Smooth muscle cell (in vitro differentiated cells): ENCODE measurements at regions not wholly inside any gene's neighbourhood (a gene's known extent, or its start where the extent isn't known, plus 50 kb on each side); places are given as distances from the start of the nearest gene placed in this dataset.

Source experiments
- DNase-seq: peaks from one replicate; lab custom pipeline; 2025; ENCODE audit not compliant: unreplicated experiment; lab: John Stamatoyannopoulos, UW
- H2AFZ ChIP-seq: fragments of 200-600 bp; sonication (generic); 2 replicates; pipeline ENCODE4 v1.6.0; 2016; ENCODE audit warnings: antibody characterized with exemption, low read depth, mild to moderate bottlenecking
- H3F3A ChIP-seq: fragments of 200-600 bp; sonication (generic); 2 replicates; pipeline ENCODE4 v1.6.0; 2017; ENCODE audit warnings: antibody characterized with exemption, low read depth
- H3K27ac ChIP-seq: fragments of 200-600 bp; sonication (generic); 2 replicates; pipeline ENCODE4 v1.5.1; 2016; ENCODE audit warnings: low read depth, mild to moderate bottlenecking
- H3K27me3 ChIP-seq: fragments of 200-600 bp; sonication (generic); 2 replicates; pipeline ENCODE4 v1.6.1; 2016; ENCODE audit warnings: low read depth, mild to moderate bottlenecking
- H3K36me3 ChIP-seq: fragments of 200-600 bp; sonication (generic); 2 replicates; pipeline ENCODE4 v1.5.1; 2016; ENCODE audit warnings: low read depth
- H3K4me1 ChIP-seq: fragments of 200-600 bp; sonication (generic); 2 replicates; pipeline ENCODE4 v1.5.1; 2016; ENCODE audit warnings: low read depth
- H3K4me2 ChIP-seq: fragments of 200-600 bp; sonication (generic); 2 replicates; pipeline ENCODE4 v1.6.0; 2016; ENCODE audit warnings: mild to moderate bottlenecking
- H3K4me3 ChIP-seq: fragments of 200-600 bp; sonication (generic); 2 replicates; pipeline ENCODE4 v1.5.1; 2016; ENCODE audit warnings: mild to moderate bottlenecking
- H3K79me2 ChIP-seq: fragments of 200-600 bp; sonication (generic); 2 replicates; pipeline ENCODE4 v1.6.0; 2016; ENCODE audit warnings: low read depth, mild to moderate bottlenecking
- H3K9ac ChIP-seq: fragments of 200-600 bp; sonication (generic); 2 replicates; pipeline ENCODE4 v1.6.0; 2016; ENCODE audit warnings: low read depth
- H3K9me3 ChIP-seq: fragments of 200-600 bp; sonication (generic); replicated peaks from 2 replicates; pipeline ENCODE4 v1.5.1; 2016; ENCODE audit warnings: low read depth
- H4K20me1 ChIP-seq: fragments of 200-600 bp; sonication (generic); 2 replicates; pipeline ENCODE4 v1.6.0; 2016; ENCODE audit warnings: low read depth
- CTCF ChIP-seq: fragments of 200-600 bp; sonication (generic); IDR thresholded peaks from 2 replicates; pipeline ENCODE4 v1.5.1; 2017; ENCODE audit warnings: borderline replicate concordance, mild to moderate bottlenecking, antibody characterized with exemption; ENCODE audit not compliant: insufficient read depth, poor library complexity, severe bottlenecking
- WGBS: methylation state at CpG from one replicate; pipeline ENCODE4 v1.1.7; 2016; ENCODE audit warnings: low lambda C conversion rate; 5-methylcytosine and 5-hydroxymethylcytosine counted together

- TF ChIP-seq CTCF: no peak
- Histone ChIP-seq H3K4me1 (no peaks in the 10 kb centered on the region), H3K4me2 (no peak overlapping the region), H3F3A (no peaks in the 10 kb centered on the region), H3K27me3 (peaks cover 46% of the 10 kb centered on the region), H3K4me3 (no peak overlapping the region), H2AFZ (no peak overlapping the region), H3K27ac (no peak overlapping the region), H3K36me3 (no peaks in the 10 kb centered on the region), H3K79me2 (no peaks in the 10 kb centered on the region), H3K9ac (no peak overlapping the region), H3K9me3 (no peaks in the 10 kb centered on the region), H4K20me1 (no peaks in the 10 kb centered on the region)
- 56% methylated on average over 2 of the region's 2 CpGs for WGBS
- DNase-seq: no peak
Observed at GRCh38 chr16:6484935-6485334, 847.7 kb upstream of the RBFOX1 start.

- Histone ChIP-seq H3K27ac (no peak overlapping the region), H3K9me3 (no peaks in the 10 kb centered on the region), H2AFZ (no peak overlapping the region), H3K36me3 (no peaks in the 10 kb centered on the region), H3K4me2 (no peak overlapping the region), H3K4me3 (no peak overlapping the region), H3K4me1 (no peaks in the 10 kb centered on the region), H3K79me2 (no peaks in the 10 kb centered on the region), H4K20me1 (no peaks in the 10 kb centered on the region), H3F3A (no peaks in the 10 kb centered on the region), H3K9ac (no peak overlapping the region), H3K27me3 (peaks cover 46% of the 10 kb centered on the region)
- TF ChIP-seq CTCF: no peak
- WGBS: 74% methylated on average over 12 of the region's 12 CpGs
- no peak for DNase-seq
Observed at GRCh38 chr16:6484081-6484480, 848.6 kb upstream of the RBFOX1 start.

GRCh38 chr16:6483469-6484033 lies 849.1 kb upstream of the RBFOX1 start:
- Histone ChIP-seq H3K27me3 (peaks cover 46% of the 10 kb centered on the region), H3K9me3 (no peaks in the 10 kb centered on the region)
- no peak for TF ChIP-seq CTCF

More at GRCh38 chr16:6483469-6484033, 849.1 kb upstream of the RBFOX1 start:
- Histone ChIP-seq H3K36me3 (no peaks in the 10 kb centered on the region), H3K4me2 (no peak overlapping the region), H3K9ac (no peak overlapping the region), H3K4me3 (no peak overlapping the region), H2AFZ (no peak overlapping the region), H3F3A (no peaks in the 10 kb centered on the region), H3K79me2 (no peaks in the 10 kb centered on the region), H3K27ac (no peak overlapping the region), H3K4me1 (no peaks in the 10 kb centered on the region), H4K20me1 (no peaks in the 10 kb centered on the region)
- DNase-seq: no peak
- WGBS: 10% methylated on average over 24 of the region's 33 CpGs
